ENCODE measurements at regions not wholly inside any gene's neighbourhood (a gene's known extent, or its start where the extent isn't known, plus 50 kb on each side); places are given as distances from the start of the nearest gene placed in this dataset.
"Not testable (repeated sequence)": the region's sequence is repeated elsewhere in the genome, so short reads cannot be mapped to it uniquely, and the experiment has no call there.

GRCh38 chr21:15204140-15204969, 139.6 kb upstream of the NRIP1 start:
- DNase-seq (ENCODE audit: low read depth) = no peak

GRCh38 chr21:15204970-15205286, 140.1 kb upstream of the NRIP1 start:
- DNase-seq (ENCODE audit: low read depth) = no peak

GRCh38 chr21:15206514-15206913, 141.7 kb upstream of the NRIP1 start:
- no peak for DNase-seq (ENCODE audit: low read depth)

- DNase-seq (ENCODE audit: low read depth) = no peak
These were observed 142.4 kb upstream of the NRIP1 start for GRCh38 chr21:15207231-15207630.

GRCh38 chr21:15207635-15208370, 143.0 kb upstream of the NRIP1 start:
- DNase-seq (ENCODE audit: low read depth) = no peak

GRCh38 chr21:15208786-15209185, 144.0 kb upstream of the NRIP1 start:
- no peak for DNase-seq (ENCODE audit: low read depth)

GRCh38 chr21:15209224-15209623, 144.4 kb upstream of the NRIP1 start:
- no peak for DNase-seq (ENCODE audit: low read depth)

- no peak for DNase-seq (ENCODE audit: low read depth)
These were observed 145.5 kb upstream of the NRIP1 start for GRCh38 chr21:15210235-15210678.

GRCh38 chr21:15211491-15212133, 146.8 kb upstream of the NRIP1 start:
- no peak for DNase-seq (ENCODE audit: low read depth)

- DNase-seq (ENCODE audit: low read depth) = no peak
These were observed 147.4 kb upstream of the NRIP1 start for GRCh38 chr21:15212206-15212605.

- DNase-seq (ENCODE audit: low read depth) = not testable (repeated sequence)
These were observed 153.7 kb upstream of the NRIP1 start for GRCh38 chr21:15218476-15218875.

GRCh38 chr21:15219039-15219438, 154.2 kb upstream of the NRIP1 start:
- no peak for DNase-seq (ENCODE audit: low read depth)

GRCh38 chr21:15219894-15220293, 155.1 kb upstream of the NRIP1 start:
- no peak for DNase-seq (ENCODE audit: low read depth)

- DNase-seq (ENCODE audit: low read depth) = no peak
These were observed 157.1 kb upstream of the NRIP1 start for GRCh38 chr21:15221799-15222386.

- no peak for DNase-seq (ENCODE audit: low read depth)
These were observed 157.9 kb upstream of the NRIP1 start for GRCh38 chr21:15222707-15223106.

- DNase-seq (ENCODE audit: low read depth) = no peak
These were observed 159.7 kb upstream of the NRIP1 start for GRCh38 chr21:15224346-15225086.

GRCh38 chr21:15227919-15228318, 163.1 kb upstream of the NRIP1 start:
- DNase-seq (ENCODE audit: low read depth) = no peak

- no peak for DNase-seq (ENCODE audit: low read depth)
These were observed 164.6 kb upstream of the NRIP1 start for GRCh38 chr21:15229390-15229789.

GRCh38 chr21:15233611-15234010, 168.8 kb upstream of the NRIP1 start:
- no peak for DNase-seq (ENCODE audit: low read depth)

GRCh38 chr21:15236111-15236510, 171.3 kb upstream of the NRIP1 start:
- DNase-seq (ENCODE audit: low read depth) = no peak

- no peak for DNase-seq (ENCODE audit: low read depth)
These were observed 176.0 kb upstream of the NRIP1 start for GRCh38 chr21:15240848-15241247.
